ENCODE measurements at regions not wholly inside any gene's neighbourhood (a gene's known extent, or its start where the extent isn't known, plus 50 kb on each side); places are given as distances from the start of the nearest gene placed in this dataset.
"Not testable (repeated sequence)": the region's sequence is repeated elsewhere in the genome, so short reads cannot be mapped to it uniquely, and the experiment has no call there.

DNA sequence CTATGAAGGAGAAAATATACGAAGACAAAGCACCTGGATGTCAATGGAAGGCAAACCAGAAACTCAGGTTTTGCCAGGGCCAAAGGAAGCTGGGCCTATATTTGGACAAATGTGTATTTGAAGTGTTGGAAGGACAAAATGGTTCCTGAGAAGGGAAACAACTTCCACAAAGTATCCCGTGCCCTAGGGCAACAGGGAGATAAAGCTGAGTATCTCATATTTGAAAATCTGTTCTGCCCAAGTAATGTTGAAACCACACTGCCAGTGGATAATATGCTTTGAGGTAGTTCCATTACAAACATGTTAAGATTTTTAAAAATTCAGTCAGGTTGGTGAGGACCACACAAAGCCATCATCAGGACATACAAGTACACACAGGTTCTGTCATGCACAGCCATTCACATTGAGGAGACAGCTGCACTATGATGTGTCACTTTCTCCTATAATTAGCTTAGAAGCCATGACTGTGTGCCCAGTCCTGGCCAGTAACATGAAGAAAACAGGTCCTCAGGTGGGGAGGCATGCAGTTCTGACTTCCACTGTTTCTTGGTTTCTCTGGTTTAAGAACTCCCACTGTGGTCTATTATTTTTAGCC, 116.4 kb downstream of the PWWP3B start:
- Histone ChIP-seq H3K27me3 (ENCODE audit: insufficient read depth, low read length, poor library complexity, severe bottlenecking) (no peaks in the 10 kb centered on the region), H4K20me1 (ENCODE audit: insufficient read depth, low read length, poor library complexity, severe bottlenecking) (no peaks in the 10 kb centered on the region), H3K4me1 (ENCODE audit: insufficient read depth, low read length, poor library complexity, severe bottlenecking) (no peaks in the 10 kb centered on the region), H3K4me2 (ENCODE audit: low read depth, low read length, poor library complexity, severe bottlenecking) (no peak overlapping the region), H3K9me3 (ENCODE audit: insufficient read depth, low read depth, low read length) (no peaks in the 10 kb centered on the region), H3K9ac (ENCODE audit: low read depth, low read length, poor library complexity, severe bottlenecking) (no peak overlapping the region), H3F3A (ENCODE audit: low read depth) (no peaks in the 10 kb centered on the region), H2AFZ (ENCODE audit: low read length) (no peak overlapping the region), H3K4me3 (ENCODE audit: low read length, poor library complexity, severe bottlenecking) (no peak overlapping the region), H3K36me3 (ENCODE audit: insufficient read depth, low read length) (no peaks in the 10 kb centered on the region), H3K9me2 (replicated peaks; ENCODE audit: low read depth, low read length) (no peaks in the 10 kb centered on the region), H3K79me2 (ENCODE audit: insufficient read depth, low read length) (no peaks in the 10 kb centered on the region)
- TF ChIP-seq EZH2phosphoT487 (IDR thresholded peaks at IDR 0.05; ENCODE audit: borderline replicate concordance) = no peak
- TF ChIP-seq, protein P1, sequence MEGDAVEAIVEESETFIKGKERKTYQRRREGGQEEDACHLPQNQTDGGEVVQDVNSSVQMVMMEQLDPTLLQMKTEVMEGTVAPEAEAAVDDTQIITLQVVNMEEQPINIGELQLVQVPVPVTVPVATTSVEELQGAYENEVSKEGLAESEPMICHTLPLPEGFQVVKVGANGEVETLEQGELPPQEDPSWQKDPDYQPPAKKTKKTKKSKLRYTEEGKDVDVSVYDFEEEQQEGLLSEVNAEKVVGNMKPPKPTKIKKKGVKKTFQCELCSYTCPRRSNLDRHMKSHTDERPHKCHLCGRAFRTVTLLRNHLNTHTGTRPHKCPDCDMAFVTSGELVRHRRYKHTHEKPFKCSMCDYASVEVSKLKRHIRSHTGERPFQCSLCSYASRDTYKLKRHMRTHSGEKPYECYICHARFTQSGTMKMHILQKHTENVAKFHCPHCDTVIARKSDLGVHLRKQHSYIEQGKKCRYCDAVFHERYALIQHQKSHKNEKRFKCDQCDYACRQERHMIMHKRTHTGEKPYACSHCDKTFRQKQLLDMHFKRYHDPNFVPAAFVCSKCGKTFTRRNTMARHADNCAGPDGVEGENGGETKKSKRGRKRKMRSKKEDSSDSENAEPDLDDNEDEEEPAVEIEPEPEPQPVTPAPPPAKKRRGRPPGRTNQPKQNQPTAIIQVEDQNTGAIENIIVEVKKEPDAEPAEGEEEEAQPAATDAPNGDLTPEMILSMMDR (conservative IDR thresholded peaks at IDR 0.05; ENCODE audit: low read length) = no peak

DNA sequence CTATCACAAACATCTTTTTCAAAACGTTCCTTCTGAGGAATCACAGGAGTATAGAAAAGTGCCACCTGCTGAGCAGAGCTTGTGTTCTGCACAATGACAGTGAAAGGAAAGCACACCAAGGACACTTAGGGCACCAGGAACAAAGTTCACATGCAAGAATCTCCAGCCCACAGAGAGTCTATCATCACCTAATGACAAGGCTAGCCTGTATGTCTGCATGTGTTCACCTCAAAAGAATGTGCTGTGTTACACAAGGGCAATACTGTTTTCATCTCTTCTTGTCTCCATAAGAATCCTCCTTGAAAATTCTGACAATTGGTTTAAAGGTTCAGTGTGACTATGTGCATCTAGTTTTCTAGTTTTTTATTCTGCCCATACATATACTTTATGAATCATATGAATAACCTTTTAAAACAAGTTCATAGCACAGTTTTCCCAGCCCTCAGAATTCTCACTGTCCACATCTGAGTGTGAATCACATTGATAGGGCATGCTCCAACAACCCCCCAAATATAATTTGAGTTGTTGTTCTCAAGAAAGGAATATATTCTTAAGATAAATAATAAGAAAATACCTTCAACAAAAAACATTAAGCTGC, 118.0 kb downstream of the PWWP3B start:
- Histone ChIP-seq H3K4me1 (ENCODE audit: insufficient read depth, low read length, poor library complexity, severe bottlenecking) (no peaks in the 10 kb centered on the region), H3K27me3 (ENCODE audit: insufficient read depth, low read length, poor library complexity, severe bottlenecking) (no peaks in the 10 kb centered on the region), H3K9me3 (ENCODE audit: insufficient read depth, low read depth, low read length) (no peaks in the 10 kb centered on the region), H2AFZ (ENCODE audit: low read length) (no peak overlapping the region), H3K9ac (ENCODE audit: low read depth, low read length, poor library complexity, severe bottlenecking) (no peak overlapping the region), H4K20me1 (ENCODE audit: insufficient read depth, low read length, poor library complexity, severe bottlenecking) (no peaks in the 10 kb centered on the region), H3F3A (ENCODE audit: low read depth) (no peaks in the 10 kb centered on the region), H3K36me3 (ENCODE audit: insufficient read depth, low read length) (no peaks in the 10 kb centered on the region), H3K4me2 (ENCODE audit: low read depth, low read length, poor library complexity, severe bottlenecking) (no peak overlapping the region), H3K4me3 (ENCODE audit: low read length, poor library complexity, severe bottlenecking) (no peak overlapping the region), H3K9me2 (replicated peaks; ENCODE audit: low read depth, low read length) (no peaks in the 10 kb centered on the region), H3K79me2 (ENCODE audit: insufficient read depth, low read length) (no peaks in the 10 kb centered on the region)
- TF ChIP-seq, protein P1 (conservative IDR thresholded peaks at IDR 0.05; ENCODE audit: low read length) = no peak
- TF ChIP-seq EZH2phosphoT487 (IDR thresholded peaks at IDR 0.05; ENCODE audit: borderline replicate concordance) = no peak

DNA sequence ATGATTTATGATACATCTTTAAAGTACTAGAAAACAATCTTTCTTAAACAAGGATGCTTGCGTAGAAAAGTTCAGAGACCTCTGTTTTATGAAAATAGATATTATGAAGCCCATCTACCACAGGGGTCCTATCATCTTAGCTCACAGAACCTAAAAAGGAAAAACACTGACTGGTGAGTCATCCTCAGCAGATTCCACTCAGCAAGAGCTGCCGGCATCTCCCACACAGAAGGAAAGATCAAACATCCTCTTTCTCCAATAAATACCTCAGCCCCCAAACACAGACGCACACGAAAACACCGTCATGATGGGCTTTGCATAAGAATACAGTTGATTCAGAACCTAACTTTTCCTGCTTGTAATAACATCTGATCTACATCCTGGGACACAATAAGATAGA, 122.7 kb downstream of the PWWP3B start:
- H4K20me1 ChIP-seq (ENCODE audit: insufficient read depth, low read length, poor library complexity, severe bottlenecking); H3K4me2 ChIP-seq (ENCODE audit: low read depth, low read length, poor library complexity, severe bottlenecking); H3K79me2 ChIP-seq (ENCODE audit: insufficient read depth, low read length); H3K4me1 ChIP-seq (ENCODE audit: insufficient read depth, low read length, poor library complexity, severe bottlenecking); H3K9ac ChIP-seq (ENCODE audit: low read depth, low read length, poor library complexity, severe bottlenecking); H3K27me3 ChIP-seq (ENCODE audit: insufficient read depth, low read length, poor library complexity, severe bottlenecking); H3K9me3 ChIP-seq (ENCODE audit: insufficient read depth, low read depth, low read length); H3K4me3 ChIP-seq (ENCODE audit: low read length, poor library complexity, severe bottlenecking); H3F3A ChIP-seq (ENCODE audit: low read depth); H3K9me2 ChIP-seq (replicated peaks; ENCODE audit: low read depth, low read length); H3K36me3 ChIP-seq (ENCODE audit: insufficient read depth, low read length); H2AFZ ChIP-seq (ENCODE audit: low read length): not testable (repeated sequence)

DNA sequence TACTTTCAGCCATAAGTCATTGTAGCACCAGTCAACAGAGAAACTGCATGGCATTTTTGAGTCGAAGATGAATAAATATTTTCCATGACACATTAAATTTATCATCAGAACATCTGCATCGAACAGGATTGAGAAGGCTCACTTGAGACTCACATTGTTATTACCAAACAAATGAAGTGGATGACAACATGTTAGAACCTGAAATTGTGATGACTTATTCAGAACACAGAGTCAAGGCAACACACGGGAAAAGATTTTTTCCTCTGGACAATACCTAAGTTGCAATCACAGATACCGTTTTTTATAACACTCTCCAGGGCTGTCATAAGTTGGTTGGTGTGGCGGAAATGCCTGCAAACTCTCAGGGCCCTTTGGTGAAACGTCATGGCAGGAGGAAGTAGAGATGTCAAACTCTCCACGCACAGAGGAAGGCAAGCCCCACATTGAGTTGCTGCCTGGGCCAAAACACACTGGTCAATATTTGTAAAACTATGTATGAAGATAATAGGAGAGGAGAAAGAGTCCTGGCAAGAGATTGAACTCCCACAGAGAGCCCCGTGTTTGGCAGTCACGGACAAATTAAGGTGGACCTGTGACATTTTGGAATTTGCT, 123.8 kb downstream of the PWWP3B start:
- not testable (repeated sequence) for H3K9me3 ChIP-seq (ENCODE audit: insufficient read depth, low read depth, low read length); H3K4me2 ChIP-seq (ENCODE audit: low read depth, low read length, poor library complexity, severe bottlenecking); H2AFZ ChIP-seq (ENCODE audit: low read length); H3K9me2 ChIP-seq (replicated peaks; ENCODE audit: low read depth, low read length); H3K79me2 ChIP-seq (ENCODE audit: insufficient read depth, low read length); H3K4me1 ChIP-seq (ENCODE audit: insufficient read depth, low read length, poor library complexity, severe bottlenecking); H4K20me1 ChIP-seq (ENCODE audit: insufficient read depth, low read length, poor library complexity, severe bottlenecking); H3F3A ChIP-seq (ENCODE audit: low read depth); H3K36me3 ChIP-seq (ENCODE audit: insufficient read depth, low read length); H3K27me3 ChIP-seq (ENCODE audit: insufficient read depth, low read length, poor library complexity, severe bottlenecking); H3K4me3 ChIP-seq (ENCODE audit: low read length, poor library complexity, severe bottlenecking); H3K9ac ChIP-seq (ENCODE audit: low read depth, low read length, poor library complexity, severe bottlenecking)

All from Loucy (cell line).